ENCODE measurements at regions not wholly inside any gene's neighbourhood (a gene's known extent, or its start where the extent isn't known, plus 50 kb on each side); places are given as distances from the start of the nearest gene placed in this dataset.

GRCh38 chr11:19450282-19450681 is 209.5 kb upstream of the E2F8 start:
- no peaks in the 10 kb centered on the region for H3K36me3 ChIP-seq
- TF ChIP-seq, protein P1, sequence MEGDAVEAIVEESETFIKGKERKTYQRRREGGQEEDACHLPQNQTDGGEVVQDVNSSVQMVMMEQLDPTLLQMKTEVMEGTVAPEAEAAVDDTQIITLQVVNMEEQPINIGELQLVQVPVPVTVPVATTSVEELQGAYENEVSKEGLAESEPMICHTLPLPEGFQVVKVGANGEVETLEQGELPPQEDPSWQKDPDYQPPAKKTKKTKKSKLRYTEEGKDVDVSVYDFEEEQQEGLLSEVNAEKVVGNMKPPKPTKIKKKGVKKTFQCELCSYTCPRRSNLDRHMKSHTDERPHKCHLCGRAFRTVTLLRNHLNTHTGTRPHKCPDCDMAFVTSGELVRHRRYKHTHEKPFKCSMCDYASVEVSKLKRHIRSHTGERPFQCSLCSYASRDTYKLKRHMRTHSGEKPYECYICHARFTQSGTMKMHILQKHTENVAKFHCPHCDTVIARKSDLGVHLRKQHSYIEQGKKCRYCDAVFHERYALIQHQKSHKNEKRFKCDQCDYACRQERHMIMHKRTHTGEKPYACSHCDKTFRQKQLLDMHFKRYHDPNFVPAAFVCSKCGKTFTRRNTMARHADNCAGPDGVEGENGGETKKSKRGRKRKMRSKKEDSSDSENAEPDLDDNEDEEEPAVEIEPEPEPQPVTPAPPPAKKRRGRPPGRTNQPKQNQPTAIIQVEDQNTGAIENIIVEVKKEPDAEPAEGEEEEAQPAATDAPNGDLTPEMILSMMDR (IDR thresholded peaks at IDR 0.05) = no peak
- intact Hi-C loops (cut with DNase I; ENCODE audit: low total_unique reads) = no loop called here
- no peak for DNase-seq
- no peak overlapping the region for H3K27ac ChIP-seq
- H3K9me3 ChIP-seq = no peaks in the 10 kb centered on the region
- H3K27me3 ChIP-seq = no peaks in the 10 kb centered on the region
- H3K4me3 ChIP-seq = no peak overlapping the region
- no peaks in the 10 kb centered on the region for H3K4me1 ChIP-seq

GRCh38 chr11:19448651-19449050 is 207.9 kb upstream of the E2F8 start:
- no peaks in the 10 kb centered on the region for H3K4me1 ChIP-seq
- H3K27me3 ChIP-seq = no peaks in the 10 kb centered on the region
- H3K27ac ChIP-seq = no peak overlapping the region
- TF ChIP-seq, protein P1 (IDR thresholded peaks at IDR 0.05) = no peak
- H3K36me3 ChIP-seq = no peaks in the 10 kb centered on the region
- H3K4me3 ChIP-seq = no peak overlapping the region
- DNase-seq = no peak
- intact Hi-C loops (cut with DNase I; ENCODE audit: low total_unique reads) = no loop called here
- no peaks in the 10 kb centered on the region for H3K9me3 ChIP-seq

DNA sequence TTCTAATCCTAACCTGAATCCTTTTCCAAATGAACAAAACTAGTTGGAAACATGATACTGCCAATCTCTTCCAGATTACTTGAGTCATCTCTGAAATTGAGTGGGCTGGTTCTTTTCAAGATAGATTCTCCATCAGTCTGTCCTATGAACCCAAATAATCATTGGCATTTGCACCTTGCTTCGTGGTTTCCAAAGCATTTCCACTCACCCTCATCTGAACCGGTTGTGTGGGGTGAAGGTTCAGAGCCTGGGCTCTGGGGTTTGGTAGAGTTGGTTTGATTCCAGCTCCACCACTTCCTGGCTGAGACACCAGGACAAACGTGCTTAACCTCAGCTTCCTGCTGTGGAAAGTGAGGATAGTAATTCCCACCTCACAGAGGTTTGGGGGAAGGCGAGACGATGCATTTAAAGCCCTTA is 206.4 kb upstream of the E2F8 start:
- no peak overlapping the region for H3K4me3 ChIP-seq
- no peaks in the 10 kb centered on the region for H3K36me3 ChIP-seq
- no peaks in the 10 kb centered on the region for H3K9me3 ChIP-seq
- no peaks in the 10 kb centered on the region for H3K27me3 ChIP-seq
- TF ChIP-seq, protein P1 (IDR thresholded peaks at IDR 0.05) = no peak
- H3K27ac ChIP-seq = no peak overlapping the region
- no peaks in the 10 kb centered on the region for H3K4me1 ChIP-seq
- intact Hi-C loops (cut with DNase I; ENCODE audit: low total_unique reads) = no loop called here
- DNase-seq = no peak

GRCh38 chr11:19445771-19446170 is 205.0 kb upstream of the E2F8 start:
- no peak overlapping the region for H3K4me3 ChIP-seq
- no peaks in the 10 kb centered on the region for H3K27me3 ChIP-seq
- H3K9me3 ChIP-seq = no peaks in the 10 kb centered on the region
- DNase-seq = no peak
- H3K4me1 ChIP-seq = no peaks in the 10 kb centered on the region
- no peaks in the 10 kb centered on the region for H3K36me3 ChIP-seq
- H3K27ac ChIP-seq = no peak overlapping the region
- TF ChIP-seq, protein P1 (IDR thresholded peaks at IDR 0.05) = no peak
- intact Hi-C loops (cut with DNase I; ENCODE audit: low total_unique reads) = no loop called here

DNA sequence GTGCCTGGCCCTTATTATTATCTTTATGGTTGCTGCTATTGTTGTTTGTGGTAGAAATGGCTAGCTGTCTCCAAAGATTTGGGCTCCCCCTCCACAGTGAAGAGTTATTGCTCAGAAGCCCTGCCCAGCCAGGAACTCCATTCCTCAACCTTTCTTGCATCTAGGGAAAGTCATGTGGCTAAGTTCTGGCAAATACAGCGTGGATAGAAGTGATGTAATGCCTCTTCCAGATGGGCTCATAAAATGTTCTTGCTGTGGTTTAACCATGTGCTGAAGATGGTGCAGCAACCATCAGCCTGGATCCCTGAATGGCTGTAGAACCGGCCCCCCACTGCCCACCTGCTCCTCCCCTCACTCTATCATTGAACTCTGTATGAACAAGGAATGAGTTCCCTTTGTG is 203.5 kb upstream of the E2F8 start:
- no peaks in the 10 kb centered on the region for H3K36me3 ChIP-seq
- DNase-seq = no peak
- H3K9me3 ChIP-seq = no peaks in the 10 kb centered on the region
- H3K27ac ChIP-seq = no peak overlapping the region
- H3K4me3 ChIP-seq = no peak overlapping the region
- intact Hi-C loops (cut with DNase I; ENCODE audit: low total_unique reads) = no loop called here
- no peaks in the 10 kb centered on the region for H3K27me3 ChIP-seq
- TF ChIP-seq, protein P1 (IDR thresholded peaks at IDR 0.05) = no peak
- H3K4me1 ChIP-seq = no peaks in the 10 kb centered on the region

DNA sequence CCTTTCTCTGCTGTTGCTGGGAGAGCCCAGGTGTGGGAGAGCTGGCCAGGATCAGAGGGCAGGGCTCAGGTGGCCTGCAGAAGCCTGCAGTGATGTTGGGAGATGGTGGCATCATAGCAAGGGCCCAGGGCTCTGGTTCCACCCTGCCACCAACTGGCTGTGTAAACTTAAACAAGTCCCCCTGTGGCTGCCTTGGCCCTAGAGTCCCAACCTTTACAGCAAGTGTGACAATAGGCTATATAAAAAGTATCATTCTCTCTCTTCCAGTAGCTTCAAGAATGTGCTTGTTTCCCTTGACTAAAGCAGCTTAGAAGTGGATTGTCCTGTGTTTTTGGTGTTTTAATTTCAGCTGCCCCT is 201.8 kb upstream of the E2F8 start:
- Histone ChIP-seq H3K9me3 (no peaks in the 10 kb centered on the region), H3K27ac (no peak overlapping the region), H3K27me3 (no peaks in the 10 kb centered on the region), H3K4me1 (peaks cover 0 to 10% (median 2%) of the 10 kb centered on the region in 4 donors), H3K4me3 (no peak overlapping the region), H3K36me3 (no peaks in the 10 kb centered on the region)
- intact Hi-C loops (cut with DNase I; ENCODE audit: low total_unique reads) = no loop called here
- DNase-seq = no peak
- TF ChIP-seq, protein P1 (IDR thresholded peaks at IDR 0.05) = no peak

Data from tibial artery (tissue), 4 donors.